Spleen (tissue), 7 donors: ENCODE measurements at regions not wholly inside any gene's neighbourhood (a gene's known extent, or its start where the extent isn't known, plus 50 kb on each side); places are given as distances from the start of the nearest gene placed in this dataset.

Source experiments
- CTCF ChIP-seq, 11 experiments: fragments of 200-600 bp in 7 of 11; fragments of 450-650 bp in 4 of 11; sonication (generic) in 4 of 11; IDR thresholded peaks in 8 of 11; conservative IDR thresholded peaks in 3 of 11; 1 replicate in 7 of 11; 2 replicates in 4 of 11; pipeline versions ENCODE4 v1.4.0 to v1.8.0; 2016 to 2021; ENCODE audit warnings: antibody characterized with exemption in 11 of 11, inconsistent platforms in 4 of 11, mild to moderate bottlenecking in 1 of 11
- POLR2A ChIP-seq, 3 donors: fragments of 450-650 bp; IDR thresholded peaks; one replicate each; pipeline ENCODE4 v1.5.1; 2017; ENCODE audit warnings: antibody characterized with exemption in 3 of 3, mild to moderate bottlenecking in 1 of 3
- POLR2AphosphoS5 ChIP-seq, 3 donors: sonication (generic); formaldehyde crosslinking; IDR thresholded peaks; one replicate each; pipeline ENCODE4 v1.5.1; 2017; ENCODE audit warnings: antibody characterized with exemption in 3 of 3
- donor health status: DM: no; HTN: no; CAD: no; lungs with moderate emphysema.
- donor health status: DM: no; HTN: no; CAD: no.
- donor health status: DM: no; HTN: no; CAD: no.

GRCh38 chr17:33371377-33371776, 78.3 kb upstream of the ASIC2 start:
- no peak for TF ChIP-seq POLR2A (IDR thresholded peaks at IDR 0.05)
- TF ChIP-seq POLR2AphosphoS5 (IDR thresholded peaks at IDR 0.05): no peak
- no peak for TF ChIP-seq CTCF (IDR thresholded peaks at IDR 0.05 in 8 of 11, conservative IDR thresholded peaks at IDR 0.05 in 3 of 11)
